ENCODE measurements at regions not wholly inside any gene's neighbourhood (a gene's known extent, or its start where the extent isn't known, plus 50 kb on each side); places are given as distances from the start of the nearest gene placed in this dataset.

DNA sequence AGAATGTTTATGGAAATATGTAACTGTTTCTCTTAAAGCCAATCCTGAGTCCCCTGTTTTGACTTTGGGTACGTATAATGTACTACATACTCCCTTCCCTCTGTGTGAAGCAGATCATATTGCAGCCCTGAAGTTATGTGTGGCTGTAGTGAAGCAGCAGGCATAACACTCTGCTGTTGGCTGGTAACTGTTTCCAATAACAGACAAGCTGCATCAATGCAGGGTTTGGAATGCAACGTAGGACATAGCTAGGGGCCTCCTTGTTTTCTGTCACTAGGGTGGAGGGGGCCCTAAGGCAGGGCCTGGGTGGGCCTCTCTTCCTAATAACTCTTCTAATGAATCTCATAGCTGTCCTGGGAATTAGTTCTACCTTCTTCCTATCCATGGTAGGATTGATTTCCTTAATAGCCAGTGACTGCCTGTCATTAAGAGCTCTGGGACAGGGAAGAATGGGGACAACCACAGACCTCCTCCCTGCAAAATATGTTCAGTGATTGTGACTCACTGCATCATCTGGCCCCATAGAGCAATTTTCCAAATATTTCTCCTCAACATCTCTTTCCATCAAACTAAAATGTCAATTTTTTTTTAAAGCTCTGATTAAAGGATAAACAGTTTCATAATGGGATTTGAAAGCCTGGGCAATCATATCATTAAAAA lies 129.6 kb upstream of the HMHB1 start:
- no peaks in the 10 kb centered on the region for H3K27me3 ChIP-seq (ENCODE audit: control insufficient read depth, insufficient read depth, low read length)
- BruUV-seq (replicated peaks), result no TSS peak
- in situ Hi-C loops (cut with HindIII; ENCODE audit: low pct_unique_long_range_greater_than_20kb, low sequenced_read_pairs), result no loop called here

DNA sequence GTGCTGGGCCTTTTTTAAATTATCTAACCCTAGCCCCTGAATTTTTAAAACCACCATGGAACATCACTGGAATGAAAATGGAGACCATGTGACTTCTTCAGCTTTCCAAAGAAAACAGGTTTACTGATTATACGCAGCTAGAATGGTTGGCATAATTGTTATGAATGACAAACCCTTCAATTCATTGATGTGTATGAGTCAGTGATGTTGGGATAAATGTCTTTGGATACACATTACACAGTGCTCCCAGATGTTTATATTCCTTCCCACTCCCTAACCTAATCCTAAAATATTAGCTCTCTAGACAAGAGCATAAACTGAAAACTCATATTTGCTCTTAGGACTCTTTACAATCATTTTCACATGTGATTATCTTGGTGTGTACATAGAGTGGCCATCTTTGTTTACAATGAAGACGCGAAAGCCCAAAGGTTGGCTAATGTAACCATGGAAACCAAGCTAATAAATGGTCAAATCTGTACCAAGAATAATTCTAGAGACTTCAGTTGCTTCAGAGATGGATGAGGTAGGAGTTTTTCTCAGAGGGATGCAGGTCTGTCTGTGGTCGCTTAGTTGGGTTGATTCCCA lies 131.2 kb upstream of the HMHB1 start:
- ChIA-PET CTCF (no interaction called here), POLR2A (interaction anchor here (0.7 kb wide), 1 partner anchor 232 kb away, joined by 4 read pairs; no protein-coding TSS in a partner anchor)
- Histone ChIP-seq H3K4me1 (ENCODE audit: control insufficient read depth, insufficient read depth, low read length) (no peaks in the 10 kb centered on the region), H3K36me3 (ENCODE audit: control insufficient read depth, insufficient read depth, low read length) (no peaks in the 10 kb centered on the region), H3K4me3 (ENCODE audit: low read depth in 2 of 2, low read length in 2 of 2) (no peak overlapping the region), H3K27ac (ENCODE audit: low read length) (no peak overlapping the region), H3K27me3 (ENCODE audit: control insufficient read depth, insufficient read depth, low read length) (no peaks in the 10 kb centered on the region), H3K9me3 (ENCODE audit: control insufficient read depth, insufficient read depth, low read depth, low read length) (no peaks in the 10 kb centered on the region)
- in situ Hi-C loops (cut with HindIII; ENCODE audit: low pct_unique_long_range_greater_than_20kb, low sequenced_read_pairs), result no loop called here
- intact Hi-C loops (cut with micrococcal nuclease; ENCODE audit: unreplicated experiment), result no loop called here
- DNase-seq (ENCODE audit: low read depth, low spot score), result no peak
- no TSS peak for BruUV-seq (replicated peaks)
- TF ChIP-seq, protein P1, sequence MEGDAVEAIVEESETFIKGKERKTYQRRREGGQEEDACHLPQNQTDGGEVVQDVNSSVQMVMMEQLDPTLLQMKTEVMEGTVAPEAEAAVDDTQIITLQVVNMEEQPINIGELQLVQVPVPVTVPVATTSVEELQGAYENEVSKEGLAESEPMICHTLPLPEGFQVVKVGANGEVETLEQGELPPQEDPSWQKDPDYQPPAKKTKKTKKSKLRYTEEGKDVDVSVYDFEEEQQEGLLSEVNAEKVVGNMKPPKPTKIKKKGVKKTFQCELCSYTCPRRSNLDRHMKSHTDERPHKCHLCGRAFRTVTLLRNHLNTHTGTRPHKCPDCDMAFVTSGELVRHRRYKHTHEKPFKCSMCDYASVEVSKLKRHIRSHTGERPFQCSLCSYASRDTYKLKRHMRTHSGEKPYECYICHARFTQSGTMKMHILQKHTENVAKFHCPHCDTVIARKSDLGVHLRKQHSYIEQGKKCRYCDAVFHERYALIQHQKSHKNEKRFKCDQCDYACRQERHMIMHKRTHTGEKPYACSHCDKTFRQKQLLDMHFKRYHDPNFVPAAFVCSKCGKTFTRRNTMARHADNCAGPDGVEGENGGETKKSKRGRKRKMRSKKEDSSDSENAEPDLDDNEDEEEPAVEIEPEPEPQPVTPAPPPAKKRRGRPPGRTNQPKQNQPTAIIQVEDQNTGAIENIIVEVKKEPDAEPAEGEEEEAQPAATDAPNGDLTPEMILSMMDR (IDR thresholded peaks at IDR 0.05), result no peak
- no peak for TF ChIP-seq SIN3A (IDR thresholded peaks at IDR 0.05; ENCODE audit: borderline replicate concordance, insufficient read depth, low read depth, low read length)
- ATAC-seq, result no peak

More for the DNA sequence above, 129.6 kb upstream of the HMHB1 start:
- no peak overlapping the region for H3K27ac ChIP-seq (ENCODE audit: low read length)
- intact Hi-C loops (cut with micrococcal nuclease; ENCODE audit: unreplicated experiment), result no loop called here
- H3K9me3 ChIP-seq (ENCODE audit: control insufficient read depth, insufficient read depth, low read depth, low read length), result no peaks in the 10 kb centered on the region
- POLR2A ChIA-PET, result no interaction called here
- CTCF ChIA-PET, result no interaction called here
- H3K4me3 ChIP-seq (ENCODE audit: low read depth in 2 of 2, low read length in 2 of 2), result no peak overlapping the region
- ATAC-seq (no peak), DNase-seq (ENCODE audit: low read depth, low spot score) (no peak)
- no peaks in the 10 kb centered on the region for H3K4me1 ChIP-seq (ENCODE audit: control insufficient read depth, insufficient read depth, low read length)
- no peak for TF ChIP-seq SIN3A (IDR thresholded peaks at IDR 0.05; ENCODE audit: borderline replicate concordance, insufficient read depth, low read depth, low read length)
- TF ChIP-seq, protein P1 (IDR thresholded peaks at IDR 0.05), result no peak
- no peak for TF ChIP-seq POLR2AphosphoS5 (IDR thresholded peaks at IDR 0.05; ENCODE audit: low read depth, low read length)
- TF ChIP-seq TCF7L2 (IDR thresholded peaks at IDR 0.05; ENCODE audit: low read depth, low read length), result no peak
- TF ChIP-seq, protein P2, sequence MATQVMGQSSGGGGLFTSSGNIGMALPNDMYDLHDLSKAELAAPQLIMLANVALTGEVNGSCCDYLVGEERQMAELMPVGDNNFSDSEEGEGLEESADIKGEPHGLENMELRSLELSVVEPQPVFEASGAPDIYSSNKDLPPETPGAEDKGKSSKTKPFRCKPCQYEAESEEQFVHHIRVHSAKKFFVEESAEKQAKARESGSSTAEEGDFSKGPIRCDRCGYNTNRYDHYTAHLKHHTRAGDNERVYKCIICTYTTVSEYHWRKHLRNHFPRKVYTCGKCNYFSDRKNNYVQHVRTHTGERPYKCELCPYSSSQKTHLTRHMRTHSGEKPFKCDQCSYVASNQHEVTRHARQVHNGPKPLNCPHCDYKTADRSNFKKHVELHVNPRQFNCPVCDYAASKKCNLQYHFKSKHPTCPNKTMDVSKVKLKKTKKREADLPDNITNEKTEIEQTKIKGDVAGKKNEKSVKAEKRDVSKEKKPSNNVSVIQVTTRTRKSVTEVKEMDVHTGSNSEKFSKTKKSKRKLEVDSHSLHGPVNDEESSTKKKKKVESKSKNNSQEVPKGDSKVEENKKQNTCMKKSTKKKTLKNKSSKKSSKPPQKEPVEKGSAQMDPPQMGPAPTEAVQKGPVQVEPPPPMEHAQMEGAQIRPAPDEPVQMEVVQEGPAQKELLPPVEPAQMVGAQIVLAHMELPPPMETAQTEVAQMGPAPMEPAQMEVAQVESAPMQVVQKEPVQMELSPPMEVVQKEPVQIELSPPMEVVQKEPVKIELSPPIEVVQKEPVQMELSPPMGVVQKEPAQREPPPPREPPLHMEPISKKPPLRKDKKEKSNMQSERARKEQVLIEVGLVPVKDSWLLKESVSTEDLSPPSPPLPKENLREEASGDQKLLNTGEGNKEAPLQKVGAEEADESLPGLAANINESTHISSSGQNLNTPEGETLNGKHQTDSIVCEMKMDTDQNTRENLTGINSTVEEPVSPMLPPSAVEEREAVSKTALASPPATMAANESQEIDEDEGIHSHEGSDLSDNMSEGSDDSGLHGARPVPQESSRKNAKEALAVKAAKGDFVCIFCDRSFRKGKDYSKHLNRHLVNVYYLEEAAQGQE (IDR thresholded peaks at IDR 0.05; ENCODE audit: insufficient read depth in 1 of 2, low read depth in 2 of 2, low read length in 1 of 2), result no peak
- H3K36me3 ChIP-seq (ENCODE audit: control insufficient read depth, insufficient read depth, low read length), result no peaks in the 10 kb centered on the region
